ENCODE measurements at regions not wholly inside any gene's neighbourhood (a gene's known extent, or its start where the extent isn't known, plus 50 kb on each side); places are given as distances from the start of the nearest gene placed in this dataset.
"Not testable (repeated sequence)": the region's sequence is repeated elsewhere in the genome, so short reads cannot be mapped to it uniquely, and the experiment has no call there.

- no peak for DNase-seq (ENCODE audit: low spot score)
Observed at GRCh38 chrX:96502507-96502906, 182.1 kb upstream of the DIAPH2 start.

GRCh38 chrX:96529386-96529785 lies 155.3 kb upstream of the DIAPH2 start:
- DNase-seq (ENCODE audit: low spot score), result not testable (repeated sequence)

- no peak for DNase-seq (ENCODE audit: low spot score)
Observed at GRCh38 chrX:96538104-96538725, 146.4 kb upstream of the DIAPH2 start.

GRCh38 chrX:96540111-96540631 lies 144.5 kb upstream of the DIAPH2 start:
- DNase-seq (ENCODE audit: low spot score), result no peak

DNA sequence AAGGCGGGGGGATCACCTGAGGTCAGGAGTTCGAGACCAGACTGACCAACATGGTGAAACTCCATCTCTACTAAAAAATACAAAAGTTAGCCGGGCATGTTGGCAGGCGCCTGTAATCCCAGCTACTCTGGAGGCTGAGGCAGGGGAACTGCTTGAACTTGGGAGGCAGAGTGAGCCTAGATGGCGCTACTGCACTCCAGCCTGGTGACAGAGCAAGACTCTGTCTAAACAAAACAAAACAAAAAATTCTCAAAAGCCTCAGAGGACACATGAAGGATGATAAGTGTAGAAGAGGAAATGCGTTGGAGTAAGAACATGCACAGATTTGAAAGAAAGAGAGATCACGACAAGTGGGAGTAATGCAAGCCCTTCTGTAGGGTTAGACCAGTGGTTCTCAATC lies 138.4 kb upstream of the DIAPH2 start:
- not testable (repeated sequence) for DNase-seq (ENCODE audit: low spot score)

GRCh38 chrX:96551322-96551872 lies 133.2 kb upstream of the DIAPH2 start:
- no peak for DNase-seq (ENCODE audit: low spot score)

- no peak for DNase-seq (ENCODE audit: low spot score)
Observed at GRCh38 chrX:96556886-96557285, 127.8 kb upstream of the DIAPH2 start.

- not testable (repeated sequence) for DNase-seq (ENCODE audit: low spot score)
Observed at GRCh38 chrX:96561129-96561528, 123.5 kb upstream of the DIAPH2 start.

DNA sequence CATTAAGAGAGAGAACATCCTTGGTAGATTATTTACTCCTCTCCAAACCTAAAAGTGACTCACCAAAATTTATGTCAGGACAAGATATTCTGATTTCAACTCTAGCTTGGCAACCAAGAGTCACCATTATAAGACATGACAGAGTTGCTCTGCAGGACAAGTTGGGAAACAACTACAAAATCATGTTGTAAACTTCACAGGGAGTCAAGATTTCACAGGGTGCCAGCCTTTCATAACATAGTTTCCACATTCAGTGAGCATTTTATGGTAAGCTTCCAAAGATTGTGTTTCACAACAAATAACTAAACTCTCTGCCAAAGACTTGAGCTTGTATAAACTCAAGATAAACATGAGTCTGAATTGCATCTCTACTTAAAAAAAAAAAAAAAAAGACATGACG lies 121.0 kb upstream of the DIAPH2 start:
- no peak for DNase-seq (ENCODE audit: low spot score)

GRCh38 chrX:96564595-96564994 lies 120.0 kb upstream of the DIAPH2 start:
- DNase-seq (ENCODE audit: low spot score), result no peak

DNA sequence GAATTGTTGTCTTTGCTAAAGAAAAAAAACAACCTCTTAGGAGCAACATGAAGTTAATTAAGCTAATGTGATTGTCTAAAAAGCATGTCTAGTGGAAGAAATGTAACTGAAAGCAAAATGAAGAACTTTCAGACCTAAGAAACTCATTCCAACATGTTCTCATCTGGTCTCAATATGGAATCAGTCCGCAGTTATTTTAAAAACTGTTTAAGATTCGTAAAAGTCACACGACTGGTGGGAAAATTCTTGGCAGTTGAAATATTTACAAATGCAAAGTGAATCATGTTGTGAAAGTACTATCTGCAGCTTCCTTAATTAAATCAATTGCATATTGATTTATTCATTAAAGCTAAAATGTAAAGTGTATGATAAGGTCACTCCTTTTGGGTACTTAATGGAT lies 117.8 kb upstream of the DIAPH2 start:
- DNase-seq (ENCODE audit: low spot score), result no peak

- no peak for DNase-seq (ENCODE audit: low spot score)
Observed at GRCh38 chrX:96568071-96568470, 116.6 kb upstream of the DIAPH2 start.

GRCh38 chrX:96569034-96569433 lies 115.6 kb upstream of the DIAPH2 start:
- DNase-seq (ENCODE audit: low spot score), result no peak

DNA sequence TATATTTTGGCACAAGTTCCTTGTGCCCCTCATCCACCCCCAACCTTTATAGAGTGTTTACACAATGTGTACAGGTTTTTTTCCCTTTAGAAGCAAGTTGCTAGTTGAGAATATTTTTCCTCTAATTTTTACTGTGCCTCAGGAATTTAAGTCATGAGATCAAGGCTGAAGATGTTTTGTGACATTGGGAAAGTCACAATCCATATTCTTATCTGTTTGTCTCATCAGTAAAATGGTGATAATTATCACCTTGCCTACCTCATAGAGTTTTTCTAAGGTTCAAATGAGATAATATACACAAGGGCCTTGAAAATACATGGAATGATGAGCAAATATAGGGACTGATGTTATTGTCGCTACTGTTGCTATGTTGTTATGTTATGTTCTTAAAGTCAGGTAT lies 109.6 kb upstream of the DIAPH2 start:
- no peak for DNase-seq (ENCODE audit: low spot score)

GRCh38 chrX:96576368-96576767 lies 108.3 kb upstream of the DIAPH2 start:
- DNase-seq (ENCODE audit: low spot score), result no peak

GRCh38 chrX:96578781-96579180 lies 105.9 kb upstream of the DIAPH2 start:
- DNase-seq (ENCODE audit: low spot score), result no peak

GRCh38 chrX:96579252-96579651 lies 105.4 kb upstream of the DIAPH2 start:
- DNase-seq (ENCODE audit: low spot score), result no peak

GRCh38 chrX:96590403-96590802 lies 94.2 kb upstream of the DIAPH2 start:
- no peak for DNase-seq (ENCODE audit: low spot score)

- no peak for DNase-seq (ENCODE audit: low spot score)
Observed at GRCh38 chrX:96591421-96591820, 93.2 kb upstream of the DIAPH2 start.

- not testable (repeated sequence) for DNase-seq (ENCODE audit: low spot score)
Observed at GRCh38 chrX:96597847-96598246, 86.8 kb upstream of the DIAPH2 start.

- DNase-seq (ENCODE audit: low spot score), result no peak
Observed at GRCh38 chrX:96611619-96612362, 72.9 kb upstream of the DIAPH2 start.

DNA sequence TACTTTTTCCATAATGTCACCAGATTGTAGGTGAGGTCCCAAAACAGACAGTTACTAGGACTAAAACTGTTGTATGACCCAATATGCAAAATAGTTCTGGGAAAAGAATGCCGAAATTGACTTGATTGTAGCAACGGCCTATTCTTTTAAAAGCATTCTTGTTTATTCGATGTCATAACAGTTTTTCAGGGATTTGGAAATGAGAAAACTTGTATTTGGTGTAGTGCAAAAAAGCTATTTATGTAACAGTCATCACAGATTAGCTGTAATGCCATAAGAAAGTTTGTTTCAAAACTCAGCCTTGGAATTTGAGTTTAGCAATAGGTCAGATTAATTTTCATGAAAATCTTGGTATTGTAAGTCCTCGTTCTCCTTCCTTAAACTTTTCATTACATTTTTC lies 69.2 kb upstream of the DIAPH2 start:
- DNase-seq (ENCODE audit: low spot score), result no peak

- no peak for DNase-seq (ENCODE audit: low spot score)
Observed at GRCh38 chrX:96619588-96619987, 65.1 kb upstream of the DIAPH2 start.

All from mucosa of gallbladder (tissue), 1 donor.